HG02763 (cell line): ENCODE measurements at regions not wholly inside any gene's neighbourhood (a gene's known extent, or its start where the extent isn't known, plus 50 kb on each side); places are given as distances from the start of the nearest gene placed in this dataset.
"Not testable (repeated sequence)": the region's sequence is repeated elsewhere in the genome, so short reads cannot be mapped to it uniquely, and the experiment has no call there.

ENCODE experiments used
- ATAC-seq: cut with Tn5 transposase; IDR thresholded peaks from one replicate; pipeline ENCODE4 v1.9.1; 2021; ENCODE audit warnings: mild to moderate bottlenecking, moderate library complexity; ENCODE audit not compliant: unreplicated experiment

DNA sequence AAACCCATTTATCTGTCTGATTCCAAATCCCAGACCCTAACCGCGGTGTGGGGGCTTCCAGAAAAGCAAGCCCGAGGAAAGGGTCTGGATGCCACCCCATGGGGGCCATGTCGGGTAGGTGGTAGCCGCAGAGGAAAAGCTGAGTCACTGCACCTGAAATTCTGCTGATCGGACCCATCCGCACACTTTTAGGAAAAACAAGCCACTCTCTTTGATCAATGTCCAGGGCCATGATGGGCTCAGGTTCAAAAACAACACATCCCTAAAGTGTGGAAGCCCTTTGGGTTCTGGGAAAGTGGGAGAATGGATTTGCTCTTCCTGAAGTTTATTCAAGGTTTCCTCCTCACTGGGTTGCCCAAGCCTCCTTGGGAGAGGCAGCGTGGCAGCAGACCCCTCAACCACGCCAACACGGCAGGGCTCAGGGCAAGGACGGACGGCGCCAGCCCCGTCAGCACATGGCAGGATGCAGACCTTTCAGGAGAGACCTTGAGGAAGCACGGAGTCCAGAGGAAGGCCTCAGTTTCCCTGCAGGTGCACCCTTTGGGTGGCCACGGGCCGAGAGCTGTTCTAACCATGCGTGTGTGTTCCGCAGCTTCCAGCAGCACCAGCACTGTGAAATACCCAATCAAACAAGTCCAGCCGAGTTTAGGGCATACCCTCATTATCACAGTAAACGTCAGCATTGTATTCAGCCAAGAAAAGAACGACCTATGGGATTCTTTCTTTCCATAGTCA is 367.0 kb downstream of the FOXL1 start:
- ATAC-seq: no peak

DNA sequence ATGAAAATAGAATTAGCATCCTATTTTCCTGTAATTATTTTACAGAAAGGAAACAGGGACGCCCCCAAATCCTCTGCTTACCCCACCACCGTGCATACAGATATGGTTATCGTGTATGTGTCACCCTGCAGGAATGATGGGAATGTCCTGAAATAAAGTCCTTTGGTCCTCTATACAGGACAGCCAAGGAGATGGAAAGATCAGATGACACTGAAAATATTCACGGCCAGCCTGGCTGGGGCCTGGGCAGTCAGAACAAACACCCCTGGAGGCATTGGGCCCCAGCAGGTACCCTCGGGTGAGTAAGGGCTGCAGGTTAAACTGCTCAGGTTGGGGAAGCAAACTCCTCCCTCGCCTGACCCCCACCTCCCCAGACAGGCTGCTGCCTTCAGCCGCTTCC is 368.0 kb downstream of the FOXL1 start:
- ATAC-seq: no peak

DNA sequence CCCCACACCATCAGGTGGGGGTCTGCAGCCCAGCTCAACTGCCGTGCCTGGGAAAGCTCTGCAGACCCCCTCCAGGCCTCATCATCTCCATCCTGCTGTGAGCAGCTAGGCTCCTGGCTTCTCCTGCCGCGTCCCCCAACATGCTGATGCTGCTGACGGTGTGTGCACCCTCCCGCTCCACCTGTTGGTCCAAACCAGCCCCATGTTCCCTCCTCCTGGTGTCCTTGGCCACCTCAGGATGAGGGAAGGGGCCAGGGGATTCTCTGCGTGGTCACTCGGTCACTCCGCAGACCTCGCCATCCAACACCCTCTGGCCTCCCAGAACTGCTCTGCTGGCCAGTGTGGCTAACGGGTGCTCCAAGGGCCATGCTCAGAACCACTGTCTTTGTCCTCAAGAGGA is 368.6 kb downstream of the FOXL1 start:
- no peak for ATAC-seq

- ATAC-seq: no peak
Measured at GRCh38 chr16:86948046-86948445, 369.1 kb downstream of the C16orf95 start.

DNA sequence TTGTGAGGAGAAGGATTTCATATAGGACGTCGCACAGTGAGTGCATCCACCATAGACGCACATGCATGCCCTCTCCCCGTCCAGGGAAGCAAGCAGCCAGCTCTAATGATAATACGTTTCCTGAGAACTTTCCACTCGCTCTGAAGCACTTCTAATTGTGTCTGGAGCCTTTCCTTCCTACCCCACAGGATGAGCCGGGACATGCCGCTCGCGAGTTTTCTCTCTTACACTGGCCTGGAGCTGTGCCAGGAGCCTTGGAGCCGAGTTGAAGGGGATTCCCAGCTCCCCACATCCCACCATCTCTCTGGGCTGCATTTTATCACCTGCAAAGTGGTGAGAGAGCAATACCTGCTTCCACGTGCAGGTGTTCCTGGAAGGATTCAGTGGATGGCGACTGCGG is 368.1 kb downstream of the C16orf95 start:
- no peak for ATAC-seq

DNA sequence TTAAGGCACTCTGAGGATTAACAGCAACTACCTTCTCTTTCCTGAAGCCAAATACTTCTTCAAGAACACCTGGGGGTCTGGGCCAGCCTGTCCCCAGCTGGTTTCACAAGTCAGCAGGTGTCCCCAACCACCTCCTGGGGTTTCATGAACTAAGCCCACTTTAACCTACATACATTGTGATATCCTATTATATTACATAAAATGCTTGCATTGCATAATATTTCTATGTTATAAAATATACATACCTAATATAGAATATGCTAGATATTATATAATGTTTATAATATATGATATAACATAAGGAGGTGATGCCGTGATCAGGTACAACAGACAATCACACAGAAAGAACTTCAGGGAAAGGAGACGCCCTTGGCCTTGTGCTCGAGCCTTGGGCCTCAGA is 367.6 kb downstream of the C16orf95 start:
- ATAC-seq: no peak

DNA sequence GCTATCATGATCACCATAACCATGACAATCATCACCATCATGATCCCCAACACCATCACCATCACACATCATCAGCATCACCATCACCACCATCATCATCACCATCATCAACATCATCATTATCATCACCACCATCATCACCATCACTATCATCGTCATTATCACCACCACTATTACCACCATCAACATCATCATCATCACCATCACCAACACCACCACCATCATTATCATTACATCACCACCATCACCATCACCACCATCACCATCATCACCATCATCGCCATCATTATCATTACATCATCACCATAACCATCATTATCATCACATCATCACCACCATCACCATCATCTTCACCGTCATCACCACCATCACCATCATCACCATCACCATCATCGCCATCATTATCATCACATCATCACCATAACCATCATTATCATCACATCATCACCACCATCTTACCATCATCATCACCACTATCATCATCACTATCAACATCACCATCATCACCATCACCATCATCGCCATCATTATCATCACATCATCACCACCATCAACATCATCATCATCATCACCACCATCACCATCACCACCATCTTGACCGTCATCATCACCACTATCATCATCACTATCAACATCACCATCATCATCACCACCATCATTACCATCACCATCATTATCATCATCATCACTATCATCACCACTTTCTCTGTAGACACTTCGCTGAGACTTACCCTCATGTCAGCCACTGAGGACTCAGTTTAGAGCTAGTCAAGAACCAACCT is 366.0 kb downstream of the C16orf95 start:
- no peak for ATAC-seq

DNA sequence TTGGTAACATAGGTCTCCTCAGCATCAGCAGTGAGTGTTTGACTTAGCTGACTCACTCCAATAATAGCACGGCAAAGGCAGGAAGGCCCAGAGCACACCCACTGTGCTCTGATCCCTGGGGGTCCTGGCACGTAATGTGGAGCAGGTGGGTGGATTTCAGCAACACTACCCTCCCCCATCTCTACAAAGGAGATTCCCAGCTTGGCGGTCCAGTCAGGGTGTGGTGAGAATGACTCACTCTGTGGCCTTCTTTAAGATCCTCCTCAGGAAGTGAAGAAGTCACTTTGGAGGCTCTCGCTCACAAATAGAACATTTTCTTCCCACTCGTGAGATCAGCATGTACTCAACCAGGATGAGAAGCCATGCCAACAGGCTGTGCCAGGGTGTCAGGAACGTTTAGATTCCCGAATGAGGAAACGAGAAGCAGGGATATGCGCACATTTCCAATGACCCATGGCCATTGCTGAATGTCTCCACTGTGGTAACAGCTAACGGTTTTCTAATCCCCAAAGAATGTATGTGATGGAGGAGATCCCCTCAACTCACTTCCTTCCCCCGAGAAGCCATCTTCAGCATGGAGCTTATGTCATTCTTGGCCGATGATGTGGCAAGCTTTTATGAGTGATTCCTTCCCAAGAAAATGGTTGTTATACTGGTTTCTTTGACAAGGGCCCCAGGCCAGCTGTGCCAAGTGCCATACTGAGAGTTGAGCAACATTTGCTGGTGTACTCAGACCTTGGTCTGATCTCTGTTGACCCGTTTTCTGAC is 365.2 kb downstream of the C16orf95 start:
- no peak for ATAC-seq

DNA sequence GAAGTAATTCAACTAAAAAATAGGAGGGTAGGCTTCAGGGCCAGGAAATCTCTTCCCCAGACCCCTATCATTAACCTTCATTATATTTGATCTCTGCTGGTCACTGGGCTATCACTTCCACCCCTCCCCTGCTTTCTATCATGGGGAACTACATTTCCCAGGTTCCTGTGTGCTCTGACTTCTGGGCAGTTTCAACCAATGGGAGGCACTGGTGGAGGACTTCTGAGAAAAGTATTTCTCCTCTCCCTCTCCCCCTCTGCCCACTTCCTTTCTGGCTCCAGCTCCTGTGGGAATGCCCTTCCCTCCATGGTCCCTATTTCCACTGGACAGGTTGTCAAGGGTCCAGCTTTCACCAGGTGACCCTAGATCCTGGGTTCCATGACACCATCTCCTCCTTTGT is 364.4 kb downstream of the C16orf95 start:
- ATAC-seq: no peak

GRCh38 chr16:86953631-86954391 is 363.4 kb downstream of the C16orf95 start:
- no peak for ATAC-seq

- ATAC-seq: no peak
Measured at GRCh38 chr16:86955136-86955855, 361.9 kb downstream of the C16orf95 start.

- no peak for ATAC-seq
Measured at GRCh38 chr16:86956437-86956836, 360.8 kb downstream of the C16orf95 start.

- not testable (repeated sequence) for ATAC-seq
Measured at GRCh38 chr16:86957662-86958198, 359.5 kb downstream of the C16orf95 start.

- ATAC-seq: no peak
Measured at GRCh38 chr16:86958423-86958822, 358.8 kb downstream of the C16orf95 start.

- no peak for ATAC-seq
Measured at GRCh38 chr16:86959091-86959651, 358.0 kb downstream of the C16orf95 start.

DNA sequence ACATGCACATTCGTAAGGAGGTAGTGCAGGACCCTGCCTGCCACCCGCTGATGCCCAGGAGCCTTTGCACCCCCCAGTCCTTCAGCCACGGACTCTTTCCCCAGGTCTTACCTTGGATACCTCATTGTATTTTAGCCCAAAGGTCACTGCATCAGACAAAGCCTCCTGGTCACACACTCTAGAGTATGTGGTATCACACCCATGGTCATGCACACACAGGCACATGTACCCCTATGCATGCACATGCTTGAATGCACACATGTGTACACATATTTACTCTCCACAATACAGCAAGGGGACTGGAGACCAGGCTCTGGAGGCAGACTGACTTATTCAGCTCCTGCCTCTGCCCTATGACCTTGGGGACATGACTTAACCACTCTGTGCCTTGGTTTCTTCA is 357.5 kb downstream of the C16orf95 start:
- no peak for ATAC-seq

DNA sequence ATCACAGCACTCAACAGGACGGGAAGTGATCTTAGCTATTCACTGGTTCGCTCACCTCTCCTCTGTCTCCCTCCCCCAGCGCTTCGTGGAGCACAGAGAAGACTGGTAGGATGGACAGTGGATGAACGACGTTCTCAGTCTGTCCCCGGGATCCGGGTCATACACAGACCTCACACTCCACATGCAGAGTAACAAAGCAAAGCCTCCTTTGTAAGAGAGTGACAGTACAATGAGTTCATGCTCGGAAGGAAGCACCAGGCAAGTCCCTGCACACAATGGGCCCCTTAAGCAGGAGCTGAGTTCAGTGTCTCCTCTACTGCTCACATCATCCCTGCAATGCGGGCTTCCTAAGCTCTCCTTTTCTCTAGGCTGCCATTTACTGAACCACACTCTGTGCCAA is 356.9 kb downstream of the C16orf95 start:
- ATAC-seq: no peak

GRCh38 chr16:86961171-86961601 is 356.0 kb downstream of the C16orf95 start:
- ATAC-seq: no peak

DNA sequence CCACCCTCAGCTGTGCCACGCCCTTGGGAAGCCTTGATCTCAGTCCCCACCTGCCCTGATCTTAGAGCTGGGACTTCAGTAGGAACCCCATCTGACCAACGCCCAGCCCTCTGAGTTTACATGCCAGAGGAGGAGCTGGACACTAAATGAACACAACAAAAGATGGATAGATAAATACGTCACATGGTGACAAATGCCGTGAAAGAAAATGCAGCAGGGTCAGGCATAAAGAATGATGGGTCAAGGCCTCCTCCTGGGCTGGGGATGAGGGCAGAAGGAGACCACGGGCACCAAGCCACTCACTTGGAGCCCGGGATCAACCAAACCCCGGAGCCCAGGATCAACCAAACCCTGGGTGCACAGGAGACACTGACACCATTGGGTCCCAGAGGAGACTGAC is 354.9 kb downstream of the C16orf95 start:
- no peak for ATAC-seq

GRCh38 chr16:86962913-86963312 is 354.3 kb downstream of the C16orf95 start:
- no peak for ATAC-seq
